Stimulated activated naive CD8-positive, alpha-beta T cell treated with anti-CD3 and anti-CD28 coated beads, Interleukin-15, amount 100 ng/mL, for 72 hours (primary cell): ENCODE measurements at regions not wholly inside any gene's neighbourhood (a gene's known extent, or its start where the extent isn't known, plus 50 kb on each side); places are given as distances from the start of the nearest gene placed in this dataset.

ENCODE experiments used
- ATAC-seq: fragments of 150-1000 bp; cut with Tn5 transposase; 2 replicates; pipeline ENCODE4 v1.10.0; 2021; ENCODE audit warnings: mild to moderate bottlenecking, moderate library complexity
- DNase-seq, 2 donors: peaks; one replicate each; pipeline ENCODE4 v3.0.0; 2021 to 2022
- H3K27ac Mint-ChIP-seq, 2 donors: one replicate each; pipeline ENCODE4 v1.8.0; 2022; ENCODE audit warnings: mild to moderate bottlenecking in 2 of 2, mixed read lengths in 2 of 2, moderate library complexity in 2 of 2
- H3K27me3 Mint-ChIP-seq: one replicate; pipeline ENCODE4 v1.8.0; 2022; ENCODE audit warnings: mixed read lengths
- H3K4me1 Mint-ChIP-seq: one replicate; pipeline ENCODE4 v1.8.0; 2022; ENCODE audit warnings: mild to moderate bottlenecking, mixed read lengths
- H3K4me3 Mint-ChIP-seq, 2 donors: one replicate each; pipeline ENCODE4 v1.8.0; 2022; ENCODE audit warnings: mild to moderate bottlenecking in 2 of 2, mixed read lengths in 2 of 2, moderate library complexity in 1 of 2
- H3K9me3 Mint-ChIP-seq, 2 donors: one replicate each; pipeline ENCODE4 v1.8.0; 2022; ENCODE audit warnings: mixed read lengths in 2 of 2

- no peaks in the 10 kb centered on the region for H3K9me3 Mint-ChIP-seq
- ATAC-seq, result no peak
- peak overlapping the region in 1 of 2 donors; percentile 28 for H3K27ac Mint-ChIP-seq
- no peak overlapping the region for H3K4me3 Mint-ChIP-seq
- no peak for DNase-seq
- peaks cover 14% of the 10 kb centered on the region for H3K27me3 Mint-ChIP-seq
- H3K4me1 Mint-ChIP-seq, result no peaks in the 10 kb centered on the region
Measured at GRCh38 chr10:121291376-121291775, 306.9 kb downstream of the FGFR2 start.

DNA sequence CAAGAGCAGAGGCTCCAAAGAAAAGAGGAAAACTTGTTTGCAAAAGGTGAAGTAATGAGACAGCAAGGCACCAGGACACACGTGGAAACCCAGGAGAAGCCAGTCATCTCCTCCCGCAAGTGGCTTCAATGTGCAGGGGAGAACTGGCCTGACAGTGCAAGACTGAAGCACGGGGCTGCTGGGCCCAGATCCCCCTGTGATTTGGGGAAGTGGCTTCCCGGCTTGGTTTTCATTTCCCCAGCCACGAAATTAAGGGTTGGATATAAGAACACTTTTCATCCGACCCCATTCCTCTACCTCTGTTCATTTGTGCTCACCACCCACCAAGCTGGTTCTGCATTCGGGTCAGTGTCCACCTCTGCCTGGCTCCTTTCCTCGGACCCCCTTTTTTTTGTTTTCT lies 306.4 kb downstream of the FGFR2 start:
- Mint-ChIP-seq H3K4me1 (no peaks in the 10 kb centered on the region), H3K4me3 (no peak overlapping the region), H3K27me3 (peaks cover 14% of the 10 kb centered on the region), H3K9me3 (no peaks in the 10 kb centered on the region), H3K27ac (peak overlapping the region in 1 of 2 donors; percentile 28)
- ATAC-seq (no peak), DNase-seq (no peak)

DNA sequence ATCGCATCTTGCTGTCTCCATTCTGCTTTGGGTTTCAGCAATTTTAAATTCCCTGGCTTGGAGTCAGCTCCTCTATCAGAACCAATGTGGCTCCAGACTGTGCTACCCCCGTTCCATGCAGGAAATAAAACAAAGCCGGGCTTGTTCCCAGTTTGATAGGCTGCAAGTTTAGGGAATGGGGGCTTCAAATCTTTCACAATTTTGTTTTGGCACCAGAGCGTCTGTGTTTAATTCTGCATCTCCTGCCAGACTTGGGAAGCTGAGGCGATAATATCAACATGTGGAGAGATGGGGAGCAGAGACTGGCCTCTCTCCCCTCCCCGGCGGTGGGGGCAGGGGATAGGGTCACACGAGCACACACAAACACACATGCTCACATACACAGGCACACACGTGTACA lies 305.9 kb downstream of the FGFR2 start:
- H3K4me1 Mint-ChIP-seq, result no peaks in the 10 kb centered on the region
- H3K9me3 Mint-ChIP-seq, result no peaks in the 10 kb centered on the region
- no peak overlapping the region for H3K27ac Mint-ChIP-seq
- H3K27me3 Mint-ChIP-seq, result peaks cover 14% of the 10 kb centered on the region
- no peak for ATAC-seq
- H3K4me3 Mint-ChIP-seq, result no peak overlapping the region
- DNase-seq, result no peak

GRCh38 chr10:121293110-121293509 lies 305.1 kb downstream of the FGFR2 start:
- no peak for DNase-seq
- no peaks in the 10 kb centered on the region for H3K4me1 Mint-ChIP-seq
- H3K27ac Mint-ChIP-seq, result no peak overlapping the region
- H3K27me3 Mint-ChIP-seq, result peaks cover 14% of the 10 kb centered on the region
- no peak overlapping the region for H3K4me3 Mint-ChIP-seq
- no peak for ATAC-seq
- no peaks in the 10 kb centered on the region for H3K9me3 Mint-ChIP-seq

DNA sequence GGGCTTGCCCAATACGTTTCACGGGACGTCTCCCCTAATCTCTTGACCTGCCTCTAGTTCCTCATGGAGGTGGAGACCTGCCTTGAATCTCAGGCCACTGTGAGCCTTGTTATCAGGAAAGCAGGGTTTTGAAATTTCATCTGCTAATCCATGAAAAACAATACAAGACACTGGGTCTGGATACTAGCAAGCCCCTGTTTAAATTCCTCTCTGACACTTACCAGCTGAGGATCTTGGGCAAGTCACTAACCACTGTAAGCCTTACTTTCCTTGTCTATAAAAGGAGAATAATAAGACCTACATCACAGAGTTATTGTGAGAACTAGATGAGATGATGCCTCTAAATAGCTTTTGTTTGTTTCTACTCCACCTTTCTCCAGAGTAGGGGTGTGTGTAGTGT lies 303.6 kb downstream of the FGFR2 start:
- H3K27me3 Mint-ChIP-seq, result peaks cover 14% of the 10 kb centered on the region
- no peak overlapping the region for H3K4me3 Mint-ChIP-seq
- H3K27ac Mint-ChIP-seq, result no peak overlapping the region
- DNase-seq (no peak), ATAC-seq (no peak)
- H3K9me3 Mint-ChIP-seq, result no peaks in the 10 kb centered on the region
- H3K4me1 Mint-ChIP-seq, result no peaks in the 10 kb centered on the region

DNA sequence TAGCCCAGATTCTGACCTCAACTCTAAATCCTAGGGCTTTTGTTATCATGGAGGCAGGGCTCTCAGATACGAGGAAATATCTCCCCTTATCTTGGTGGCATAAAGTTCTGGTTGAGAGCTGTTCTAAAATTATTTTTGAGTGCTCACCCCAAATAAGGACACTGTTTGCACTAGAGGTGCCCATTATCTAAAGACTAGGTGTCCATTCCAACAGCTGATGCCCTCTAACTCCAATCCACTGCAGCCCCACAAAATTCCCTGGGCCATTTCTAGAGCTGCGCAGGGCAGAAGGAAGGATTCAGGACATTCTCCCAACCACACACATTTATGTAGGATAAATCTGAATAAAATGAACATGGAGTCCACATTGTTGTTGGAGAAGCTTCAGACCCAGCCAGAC lies 301.9 kb downstream of the FGFR2 start:
- peaks cover 23% of the 10 kb centered on the region for H3K27me3 Mint-ChIP-seq
- H3K27ac Mint-ChIP-seq, result no peak overlapping the region
- no peaks in the 10 kb centered on the region for H3K4me1 Mint-ChIP-seq
- DNase-seq, result no peak
- ATAC-seq, result no peak
- H3K9me3 Mint-ChIP-seq, result no peaks in the 10 kb centered on the region
- H3K4me3 Mint-ChIP-seq, result no peak overlapping the region

- H3K27ac Mint-ChIP-seq, result no peak overlapping the region
- ATAC-seq, result no peak
Measured at GRCh38 chr10:121296881-121297585, 301.2 kb downstream of the FGFR2 start.

DNA sequence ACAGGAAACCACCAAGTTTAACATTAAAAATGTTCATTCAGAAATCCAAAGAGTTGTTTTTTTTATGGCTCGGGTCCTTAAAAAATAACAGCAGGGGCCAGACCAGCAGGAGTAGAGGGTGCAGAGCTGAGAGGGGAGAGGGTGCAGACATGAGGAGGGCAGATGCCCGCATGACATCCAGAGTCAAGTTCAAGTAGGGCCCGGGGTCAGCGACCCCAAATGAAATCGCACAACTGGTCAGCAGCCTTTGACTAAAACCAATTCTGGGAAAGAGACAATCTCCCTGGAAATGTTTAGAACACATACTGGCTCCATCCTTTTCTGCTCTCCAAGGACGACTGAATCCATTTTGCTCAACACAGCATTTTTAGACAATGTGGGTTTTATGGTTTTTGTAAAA lies 297.5 kb downstream of the FGFR2 start:
- Mint-ChIP-seq H3K4me1 (no peaks in the 10 kb centered on the region), H3K4me3 (no peak overlapping the region), H3K9me3 (no peaks in the 10 kb centered on the region), H3K27ac (no peak overlapping the region), H3K27me3 (peaks cover 17% of the 10 kb centered on the region)
- no peak for ATAC-seq
- DNase-seq, result no peak

More at GRCh38 chr10:121296881-121297585, 301.2 kb downstream of the FGFR2 start:
- Mint-ChIP-seq H3K4me3 (no peak overlapping the region), H3K27me3 (peaks cover 25% of the 10 kb centered on the region), H3K9me3 (no peaks in the 10 kb centered on the region), H3K4me1 (no peaks in the 10 kb centered on the region)
- DNase-seq, result no peak

DNA sequence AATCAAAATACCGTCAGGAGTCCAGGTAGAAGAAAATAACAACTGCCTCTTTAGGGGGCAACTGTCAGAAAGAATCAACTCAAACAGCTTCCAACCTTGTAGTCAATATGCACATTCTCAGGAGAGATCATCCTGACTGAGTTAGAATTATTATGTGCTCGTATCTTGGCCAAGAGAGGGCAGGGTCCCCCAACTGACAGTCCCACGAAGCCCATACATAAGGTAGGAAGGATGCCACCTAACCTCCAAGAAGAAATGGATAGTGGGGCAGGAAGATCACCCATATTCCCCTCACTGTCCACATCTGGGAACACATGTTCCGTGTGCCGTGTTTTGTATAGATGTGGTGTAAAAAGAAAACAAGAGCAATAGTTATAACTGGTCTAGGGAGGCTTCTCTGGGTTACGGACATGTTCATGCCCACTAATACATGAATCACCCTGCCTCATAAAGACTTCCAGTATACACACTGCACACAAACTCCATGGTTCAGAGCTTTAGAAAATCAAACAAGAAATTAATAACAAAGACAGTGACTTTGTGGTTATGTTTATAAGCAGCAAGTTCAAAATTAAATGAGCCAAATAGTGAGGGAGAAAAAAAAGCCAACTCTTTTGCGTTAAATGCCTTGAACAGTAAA lies 295.6 kb downstream of the FGFR2 start:
- H3K9me3 Mint-ChIP-seq, result peaks cover 0 to 7% of the 10 kb centered on the region in 2 donors

DNA sequence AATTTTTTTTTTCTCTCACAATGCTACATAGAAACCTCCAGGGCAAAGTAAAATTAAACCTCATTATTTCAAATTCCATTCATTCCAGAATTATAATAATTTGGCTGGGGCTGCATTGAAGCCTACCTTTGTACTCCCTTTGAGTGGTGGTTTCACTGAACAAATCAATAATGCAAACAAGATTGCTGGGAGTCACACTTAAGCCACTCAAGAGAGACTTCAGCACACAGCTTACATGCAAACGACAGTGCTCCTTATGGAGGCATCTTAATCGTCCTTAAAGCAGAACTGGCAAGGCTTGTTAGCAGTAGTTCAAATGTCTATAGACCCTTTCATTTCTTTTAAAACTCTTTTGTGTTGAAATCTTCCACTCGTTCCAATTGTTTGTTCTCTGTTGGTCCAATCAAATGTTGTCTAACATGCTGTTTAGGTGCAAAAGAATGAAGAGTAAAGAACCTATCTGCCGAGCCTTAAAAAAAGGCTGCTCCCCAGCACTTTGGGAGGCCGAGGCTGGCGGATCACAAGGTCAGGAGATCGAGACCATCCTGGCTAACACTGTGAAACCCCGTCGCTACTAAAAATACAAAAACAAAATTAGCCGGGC lies 294.9 kb downstream of the FGFR2 start:
- Mint-ChIP-seq H3K27me3 (peaks cover 17% of the 10 kb centered on the region), H3K27ac (peak overlapping the region in 1 of 2 donors; percentile 61), H3K9me3 (peaks cover 0 to 7% of the 10 kb centered on the region in 2 donors), H3K4me1 (no peaks in the 10 kb centered on the region), H3K4me3 (no peak overlapping the region)
- DNase-seq (no peak), ATAC-seq (no peak)

More for the DNA sequence above, 295.6 kb downstream of the FGFR2 start:
- ATAC-seq (no peak), DNase-seq (no peak)
- Mint-ChIP-seq H3K27ac (no peak overlapping the region), H3K4me3 (no peak overlapping the region), H3K4me1 (no peaks in the 10 kb centered on the region), H3K27me3 (peaks cover 17% of the 10 kb centered on the region)

GRCh38 chr10:121305066-121305465 lies 293.2 kb downstream of the FGFR2 start:
- no peak overlapping the region for H3K4me3 Mint-ChIP-seq
- H3K9me3 Mint-ChIP-seq, result peaks cover 0 to 7% of the 10 kb centered on the region in 2 donors
- H3K27ac Mint-ChIP-seq, result no peak overlapping the region
- peaks cover 16% of the 10 kb centered on the region for H3K27me3 Mint-ChIP-seq
- no peaks in the 10 kb centered on the region for H3K4me1 Mint-ChIP-seq
- no peak for DNase-seq
- no peak for ATAC-seq

DNA sequence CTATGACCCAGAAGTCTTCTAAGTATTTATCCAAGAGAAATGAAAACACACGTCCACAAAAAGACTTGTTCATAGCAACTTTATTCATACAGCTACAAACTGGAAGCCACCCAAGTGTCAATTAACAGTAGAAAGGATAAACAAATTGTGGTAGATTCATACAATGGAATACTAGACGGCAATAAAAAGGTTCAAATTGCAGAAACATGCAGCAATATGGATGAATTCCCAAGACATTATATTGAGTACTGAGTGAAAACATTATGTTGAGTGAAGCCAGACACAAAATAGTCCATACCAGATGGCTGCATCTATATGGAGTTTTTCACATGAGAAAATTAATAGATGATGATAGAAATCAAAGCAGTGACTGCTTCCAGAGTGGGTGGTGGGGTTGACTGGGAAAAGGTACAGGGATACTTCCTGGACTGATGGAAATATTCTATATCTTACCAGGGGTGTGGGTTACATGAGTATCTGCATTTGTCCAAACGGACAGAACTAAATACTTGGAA lies 292.0 kb downstream of the FGFR2 start:
- H3K4me3 Mint-ChIP-seq, result no peak overlapping the region
- H3K4me1 Mint-ChIP-seq, result no peaks in the 10 kb centered on the region
- ATAC-seq, result no peak
- H3K27me3 Mint-ChIP-seq, result peaks cover 7% of the 10 kb centered on the region
- peaks cover 0 to 7% of the 10 kb centered on the region in 2 donors for H3K9me3 Mint-ChIP-seq
- DNase-seq, result no peak
- no peak overlapping the region for H3K27ac Mint-ChIP-seq

DNA sequence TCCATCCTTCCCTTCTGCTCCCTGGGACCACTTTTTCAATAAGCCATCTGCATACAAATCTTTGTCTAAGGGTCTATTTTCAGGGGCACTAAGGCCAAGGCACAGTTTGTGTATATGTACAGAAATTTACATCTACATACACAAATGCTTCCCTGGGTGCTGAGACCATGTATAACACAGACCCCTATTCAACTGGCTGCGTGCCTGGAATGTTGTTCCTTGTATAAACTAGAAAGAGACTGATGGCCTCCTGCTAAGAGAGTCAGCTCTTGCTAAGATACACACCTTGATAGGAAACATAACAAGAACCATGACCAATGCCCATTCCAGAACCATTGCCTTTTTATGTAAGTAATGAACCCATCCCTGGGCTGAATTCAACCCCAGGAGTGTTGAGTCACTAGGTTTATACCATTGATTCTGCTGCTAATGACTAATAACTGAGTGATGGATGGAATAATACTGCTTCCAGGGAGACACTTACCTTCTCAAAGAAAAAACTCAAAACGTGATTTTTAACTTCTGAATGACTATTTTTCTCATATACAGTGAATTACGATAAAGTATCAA lies 290.7 kb downstream of the FGFR2 start:
- H3K9me3 Mint-ChIP-seq, result peaks cover 0 to 7% of the 10 kb centered on the region in 2 donors
- ATAC-seq (no peak), DNase-seq (no peak)
- H3K27me3 Mint-ChIP-seq, result peaks cover under 1% of the 10 kb centered on the region
- H3K4me3 Mint-ChIP-seq, result no peak overlapping the region
- H3K27ac Mint-ChIP-seq, result no peak overlapping the region
- H3K4me1 Mint-ChIP-seq, result no peaks in the 10 kb centered on the region

- Mint-ChIP-seq H3K27ac (no peak overlapping the region), H3K9me3 (peaks cover 0 to 7% of the 10 kb centered on the region in 2 donors), H3K4me3 (no peak overlapping the region), H3K4me1 (no peaks in the 10 kb centered on the region), H3K27me3 (no peaks in the 10 kb centered on the region)
- DNase-seq (no peak), ATAC-seq (no peak)
Measured at GRCh38 chr10:121308020-121308419, 290.2 kb downstream of the FGFR2 start.

GRCh38 chr10:121309164-121309563 lies 289.1 kb downstream of the FGFR2 start:
- no peaks in the 10 kb centered on the region for H3K27me3 Mint-ChIP-seq
- peaks cover 0 to 7% of the 10 kb centered on the region in 2 donors for H3K9me3 Mint-ChIP-seq
- H3K4me1 Mint-ChIP-seq, result no peaks in the 10 kb centered on the region
- no peak overlapping the region for H3K27ac Mint-ChIP-seq
- ATAC-seq (no peak), DNase-seq (no peak)
- no peak overlapping the region for H3K4me3 Mint-ChIP-seq
